NCI-H69 (cell line): ENCODE measurements at regions not wholly inside any gene's neighbourhood (a gene's known extent, or its start where the extent isn't known, plus 50 kb on each side); places are given as distances from the start of the nearest gene placed in this dataset.

Experiments
- DNase-seq: peaks from one replicate; lab custom pipeline; 2025; lab: John Stamatoyannopoulos, UW

GRCh38 chr15:93432474-93432873 lies 343.5 kb upstream of the RGMA start:
- DNase-seq: no peak

- DNase-seq: no peak
These were observed 339.9 kb upstream of the RGMA start for GRCh38 chr15:93428807-93429351.

GRCh38 chr15:93428150-93428549 lies 339.1 kb upstream of the RGMA start:
- DNase-seq: no peak

- no peak for DNase-seq
These were observed 335.1 kb upstream of the RGMA start for GRCh38 chr15:93424131-93424530.

GRCh38 chr15:93422476-93422875 lies 333.5 kb upstream of the RGMA start:
- DNase-seq: no peak

- no peak for DNase-seq
These were observed 331.5 kb upstream of the RGMA start for GRCh38 chr15:93420477-93420876.

GRCh38 chr15:93420050-93420452 lies 331.0 kb upstream of the RGMA start:
- DNase-seq: peak; percentile 1

- DNase-seq: no peak
These were observed 329.6 kb upstream of the RGMA start for GRCh38 chr15:93418566-93418965.

GRCh38 chr15:93417631-93418030 lies 328.6 kb upstream of the RGMA start:
- DNase-seq: no peak

- DNase-seq: no peak
These were observed 328.1 kb upstream of the RGMA start for GRCh38 chr15:93417156-93417555.

- DNase-seq: no peak
These were observed 326.6 kb upstream of the RGMA start for GRCh38 chr15:93415576-93415975.

- DNase-seq: no peak
These were observed 325.7 kb upstream of the RGMA start for GRCh38 chr15:93414576-93415231.

- DNase-seq: no peak
These were observed 324.7 kb upstream of the RGMA start for GRCh38 chr15:93413745-93414144.

GRCh38 chr15:93399121-93399520 lies 310.1 kb upstream of the RGMA start:
- DNase-seq: no peak

- no peak for DNase-seq
These were observed 300.2 kb upstream of the RGMA start for GRCh38 chr15:93389211-93389610.

GRCh38 chr15:93384886-93385285 lies 295.9 kb upstream of the RGMA start:
- no peak for DNase-seq

- DNase-seq: peak; percentile 76
These were observed 293.3 kb upstream of the RGMA start for GRCh38 chr15:93382200-93382820.

GRCh38 chr15:93378558-93378957 lies 289.5 kb upstream of the RGMA start:
- peak; percentile 73 for DNase-seq

GRCh38 chr15:93372865-93373223 lies 283.8 kb upstream of the RGMA start:
- no peak for DNase-seq

GRCh38 chr15:93372208-93372864 lies 283.3 kb upstream of the RGMA start:
- peak; percentile 58 for DNase-seq

GRCh38 chr15:93366387-93367100 lies 277.5 kb upstream of the RGMA start:
- no peak for DNase-seq

- no peak for DNase-seq
These were observed 273.8 kb upstream of the RGMA start for GRCh38 chr15:93362821-93363220.

GRCh38 chr15:93362203-93362602 lies 273.2 kb upstream of the RGMA start:
- DNase-seq: no peak
